SK-N-SH treated with all-trans-retinoic acid at 6 μM for 48 hours (cell line): ENCODE measurements at regions not wholly inside any gene's neighbourhood (a gene's known extent, or its start where the extent isn't known, plus 50 kb on each side); places are given as distances from the start of the nearest gene placed in this dataset.

ENCODE experiments used
- ARNTL ChIP-seq: fragments of 450-650 bp; formaldehyde crosslinking; IDR thresholded peaks from 2 replicates; pipeline ENCODE4 v1.5.0; 2020; ENCODE audit warnings: low read depth, mild to moderate bottlenecking, moderate library complexity, borderline replicate concordance
- GLIS3 ChIP-seq: fragments of 250-450 bp; sonication (Bioruptor Pico); IDR thresholded peaks from 2 replicates; pipeline ENCODE4 v1.5.0; 2020; ENCODE audit warnings: mild to moderate bottlenecking, moderate library complexity
- PPARA ChIP-seq: fragments of 250-450 bp; sonication (Bioruptor Pico); IDR thresholded peaks from 2 replicates; pipeline ENCODE4 v1.5.0; 2020; ENCODE audit warnings: mild to moderate bottlenecking, borderline replicate concordance
- RARB ChIP-seq: fragments of 250-450 bp; sonication (Bioruptor Pico); IDR thresholded peaks from 2 replicates; pipeline ENCODE4 v1.8.0; 2021; ENCODE audit warnings: mild to moderate bottlenecking, moderate library complexity
- TCF4 ChIP-seq: fragments of 250-450 bp; sonication (Bioruptor Pico); IDR thresholded peaks from 2 replicates; pipeline ENCODE4 v1.8.0; 2021; ENCODE audit warnings: mild to moderate bottlenecking, moderate library complexity, borderline replicate concordance
- ZFP3 ChIP-seq: fragments of 250-450 bp; sonication (Bioruptor Pico); IDR thresholded peaks from 2 replicates; pipeline ENCODE4 v1.5.0; 2020; ENCODE audit warnings: mild to moderate bottlenecking, moderate library complexity
- ZFP30 ChIP-seq: fragments of 450-650 bp; formaldehyde crosslinking; IDR thresholded peaks from 2 replicates; pipeline ENCODE4 v1.5.0; 2022; ENCODE audit warnings: mild to moderate bottlenecking, moderate library complexity
- TF ChIP-seq, protein P1 (sequence below): fragments of 250-450 bp; sonication (Bioruptor Pico); IDR thresholded peaks from 2 replicates; pipeline ENCODE4 v1.5.1; 2020; ENCODE audit warnings: low read depth, mild to moderate bottlenecking, moderate library complexity
- TF ChIP-seq, protein P2 (sequence below): fragments of 250-450 bp; sonication (Bioruptor Pico); IDR thresholded peaks from 2 replicates; pipeline ENCODE4 v1.8.0; 2020; ENCODE audit warnings: mild to moderate bottlenecking, moderate library complexity, borderline replicate concordance
- TF ChIP-seq, protein P3 (sequence below): fragments of 250-450 bp; sonication (Bioruptor Pico); IDR thresholded peaks from 2 replicates; pipeline ENCODE4 v1.5.0; 2020; ENCODE audit warnings: mild to moderate bottlenecking, moderate library complexity

DNA sequence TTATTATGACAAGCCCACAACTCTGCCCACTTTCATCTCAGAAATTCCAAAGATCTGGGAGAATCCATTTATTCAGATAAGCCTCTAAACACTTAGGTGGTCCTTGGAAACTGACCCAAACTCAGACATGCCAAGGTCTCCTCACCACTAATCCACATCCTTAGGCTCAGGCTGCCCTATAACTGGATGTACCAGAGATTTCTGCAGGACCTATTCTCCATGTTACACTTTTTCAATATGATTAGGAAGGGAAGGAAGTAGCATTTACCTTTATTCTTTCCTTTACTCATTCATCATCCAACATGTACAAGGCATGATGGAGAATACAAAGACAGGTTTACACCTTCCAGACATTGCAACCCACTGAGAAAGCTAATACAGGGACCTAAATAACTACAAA is 145.9 kb upstream of the BMP4 start:
- TF ChIP-seq, protein P1, sequence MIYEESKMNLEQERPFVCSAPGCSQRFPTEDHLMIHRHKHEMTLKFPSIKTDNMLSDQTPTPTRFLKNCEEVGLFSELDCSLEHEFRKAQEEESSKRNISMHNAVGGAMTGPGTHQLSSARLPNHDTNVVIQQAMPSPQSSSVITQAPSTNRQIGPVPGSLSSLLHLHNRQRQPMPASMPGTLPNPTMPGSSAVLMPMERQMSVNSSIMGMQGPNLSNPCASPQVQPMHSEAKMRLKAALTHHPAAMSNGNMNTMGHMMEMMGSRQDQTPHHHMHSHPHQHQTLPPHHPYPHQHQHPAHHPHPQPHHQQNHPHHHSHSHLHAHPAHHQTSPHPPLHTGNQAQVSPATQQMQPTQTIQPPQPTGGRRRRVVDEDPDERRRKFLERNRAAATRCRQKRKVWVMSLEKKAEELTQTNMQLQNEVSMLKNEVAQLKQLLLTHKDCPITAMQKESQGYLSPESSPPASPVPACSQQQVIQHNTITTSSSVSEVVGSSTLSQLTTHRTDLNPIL (CRISPR knock-in tag): no peak
- TF ChIP-seq GLIS3 (CRISPR knock-in tag) (no peak), ZFP30 (CRISPR knock-in tag) (no peak), RARB (CRISPR knock-in tag) (no peak), ARNTL (CRISPR knock-in tag) (no peak), PPARA (CRISPR knock-in tag) (no peak), ZFP3 (CRISPR knock-in tag) (no peak), TCF4 (no peak)
- TF ChIP-seq, protein P2, sequence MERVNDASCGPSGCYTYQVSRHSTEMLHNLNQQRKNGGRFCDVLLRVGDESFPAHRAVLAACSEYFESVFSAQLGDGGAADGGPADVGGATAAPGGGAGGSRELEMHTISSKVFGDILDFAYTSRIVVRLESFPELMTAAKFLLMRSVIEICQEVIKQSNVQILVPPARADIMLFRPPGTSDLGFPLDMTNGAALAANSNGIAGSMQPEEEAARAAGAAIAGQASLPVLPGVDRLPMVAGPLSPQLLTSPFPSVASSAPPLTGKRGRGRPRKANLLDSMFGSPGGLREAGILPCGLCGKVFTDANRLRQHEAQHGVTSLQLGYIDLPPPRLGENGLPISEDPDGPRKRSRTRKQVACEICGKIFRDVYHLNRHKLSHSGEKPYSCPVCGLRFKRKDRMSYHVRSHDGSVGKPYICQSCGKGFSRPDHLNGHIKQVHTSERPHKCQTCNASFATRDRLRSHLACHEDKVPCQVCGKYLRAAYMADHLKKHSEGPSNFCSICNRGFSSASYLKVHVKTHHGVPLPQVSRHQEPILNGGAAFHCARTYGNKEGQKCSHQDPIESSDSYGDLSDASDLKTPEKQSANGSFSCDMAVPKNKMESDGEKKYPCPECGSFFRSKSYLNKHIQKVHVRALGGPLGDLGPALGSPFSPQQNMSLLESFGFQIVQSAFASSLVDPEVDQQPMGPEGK (CRISPR knock-in tag): no peak
- TF ChIP-seq, protein P3, sequence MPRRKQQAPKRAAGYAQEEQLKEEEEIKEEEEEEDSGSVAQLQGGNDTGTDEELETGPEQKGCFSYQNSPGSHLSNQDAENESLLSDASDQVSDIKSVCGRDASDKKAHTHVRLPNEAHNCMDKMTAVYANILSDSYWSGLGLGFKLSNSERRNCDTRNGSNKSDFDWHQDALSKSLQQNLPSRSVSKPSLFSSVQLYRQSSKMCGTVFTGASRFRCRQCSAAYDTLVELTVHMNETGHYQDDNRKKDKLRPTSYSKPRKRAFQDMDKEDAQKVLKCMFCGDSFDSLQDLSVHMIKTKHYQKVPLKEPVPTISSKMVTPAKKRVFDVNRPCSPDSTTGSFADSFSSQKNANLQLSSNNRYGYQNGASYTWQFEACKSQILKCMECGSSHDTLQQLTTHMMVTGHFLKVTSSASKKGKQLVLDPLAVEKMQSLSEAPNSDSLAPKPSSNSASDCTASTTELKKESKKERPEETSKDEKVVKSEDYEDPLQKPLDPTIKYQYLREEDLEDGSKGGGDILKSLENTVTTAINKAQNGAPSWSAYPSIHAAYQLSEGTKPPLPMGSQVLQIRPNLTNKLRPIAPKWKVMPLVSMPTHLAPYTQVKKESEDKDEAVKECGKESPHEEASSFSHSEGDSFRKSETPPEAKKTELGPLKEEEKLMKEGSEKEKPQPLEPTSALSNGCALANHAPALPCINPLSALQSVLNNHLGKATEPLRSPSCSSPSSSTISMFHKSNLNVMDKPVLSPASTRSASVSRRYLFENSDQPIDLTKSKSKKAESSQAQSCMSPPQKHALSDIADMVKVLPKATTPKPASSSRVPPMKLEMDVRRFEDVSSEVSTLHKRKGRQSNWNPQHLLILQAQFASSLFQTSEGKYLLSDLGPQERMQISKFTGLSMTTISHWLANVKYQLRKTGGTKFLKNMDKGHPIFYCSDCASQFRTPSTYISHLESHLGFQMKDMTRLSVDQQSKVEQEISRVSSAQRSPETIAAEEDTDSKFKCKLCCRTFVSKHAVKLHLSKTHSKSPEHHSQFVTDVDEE: no peak
